ACC112 (cell line): ENCODE measurements at regions not wholly inside any gene's neighbourhood (a gene's known extent, or its start where the extent isn't known, plus 50 kb on each side); places are given as distances from the start of the nearest gene placed in this dataset.

Source experiments
- H2AFZ ChIP-seq: fragments of 200-600 bp; sonication (generic); one replicate; pipeline ENCODE4 v1.6.0; 2017; ENCODE audit warnings: antibody characterized with exemption, low read length; ENCODE audit not compliant: unreplicated experiment
- H3K27ac ChIP-seq: fragments of 200-600 bp; sonication (generic); 2 replicates; pipeline ENCODE4 v1.5.1; 2014; ENCODE audit warnings: low read depth, mild to moderate bottlenecking, antibody characterized with exemption, low read length, moderate library complexity
- H3K27me3 ChIP-seq: fragments of 200-600 bp; sonication (generic); 2 replicates; pipeline ENCODE4 v1.6.1; 2014; ENCODE audit warnings: mild to moderate bottlenecking, antibody characterized with exemption, low read length, moderate library complexity, mixed read lengths; ENCODE audit not compliant: insufficient read depth
- H3K36me3 ChIP-seq: fragments of 200-600 bp; sonication (generic); 2 replicates; pipeline ENCODE4 v1.6.1; 2016; ENCODE audit warnings: mild to moderate bottlenecking, antibody characterized with exemption, low read length, moderate library complexity, mixed read lengths; ENCODE audit not compliant: insufficient read depth
- H3K4me1 ChIP-seq: fragments of 200-600 bp; sonication (generic); one replicate; pipeline ENCODE4 v1.6.1; 2016; ENCODE audit warnings: low read length, mixed read lengths; ENCODE audit not compliant: insufficient read depth, unreplicated experiment, control insufficient read depth
- H3K4me3 ChIP-seq: fragments of 200-600 bp; sonication (generic); 2 replicates; pipeline ENCODE4 v1.5.1; 2014; ENCODE audit warnings: mild to moderate bottlenecking, low read depth, low read length
- H3K79me2 ChIP-seq: fragments of 200-600 bp; sonication (generic); one replicate; pipeline ENCODE4 v1.6.0; 2016; ENCODE audit warnings: low read length; ENCODE audit not compliant: control insufficient read depth, unreplicated experiment, insufficient read depth

- Histone ChIP-seq H3K4me3 (no peak overlapping the region), H3K4me1 (no peaks in the 10 kb centered on the region), H3K27ac (no peak overlapping the region), H3K36me3 (no peaks in the 10 kb centered on the region), H2AFZ (no peak overlapping the region), H3K79me2 (no peaks in the 10 kb centered on the region), H3K27me3 (no peaks in the 10 kb centered on the region)
Observed at GRCh38 chr14:98773814-98774213, 498.2 kb downstream of the BCL11B start.

GRCh38 chr14:98775892-98776291 lies 496.1 kb downstream of the BCL11B start:
- no peak overlapping the region for H2AFZ ChIP-seq
- H3K79me2 ChIP-seq = no peaks in the 10 kb centered on the region
- no peaks in the 10 kb centered on the region for H3K36me3 ChIP-seq
- H3K27me3 ChIP-seq = no peaks in the 10 kb centered on the region
- H3K27ac ChIP-seq = no peak overlapping the region
- no peak overlapping the region for H3K4me3 ChIP-seq
- H3K4me1 ChIP-seq = no peaks in the 10 kb centered on the region

- Histone ChIP-seq H3K4me3 (no peak overlapping the region), H3K4me1 (no peaks in the 10 kb centered on the region), H3K27me3 (no peaks in the 10 kb centered on the region), H2AFZ (no peak overlapping the region), H3K27ac (no peak overlapping the region), H3K79me2 (no peaks in the 10 kb centered on the region), H3K36me3 (no peaks in the 10 kb centered on the region)
Observed at GRCh38 chr14:98782062-98782461, 489.9 kb downstream of the BCL11B start.

- no peaks in the 10 kb centered on the region for H3K4me1 ChIP-seq
- H2AFZ ChIP-seq = no peak overlapping the region
- H3K36me3 ChIP-seq = no peaks in the 10 kb centered on the region
- no peaks in the 10 kb centered on the region for H3K79me2 ChIP-seq
- H3K27ac ChIP-seq = no peak overlapping the region
- H3K4me3 ChIP-seq = no peak overlapping the region
- no peaks in the 10 kb centered on the region for H3K27me3 ChIP-seq
Observed at GRCh38 chr14:98785578-98785977, 486.4 kb downstream of the BCL11B start.

- Histone ChIP-seq H3K27me3 (no peaks in the 10 kb centered on the region), H3K27ac (no peak overlapping the region), H3K36me3 (no peaks in the 10 kb centered on the region), H3K79me2 (no peaks in the 10 kb centered on the region), H3K4me3 (no peak overlapping the region), H3K4me1 (no peaks in the 10 kb centered on the region), H2AFZ (no peak overlapping the region)
Observed at GRCh38 chr14:98786456-98786855, 485.5 kb downstream of the BCL11B start.

- no peaks in the 10 kb centered on the region for H3K27me3 ChIP-seq
- H2AFZ ChIP-seq = no peak overlapping the region
- H3K36me3 ChIP-seq = no peaks in the 10 kb centered on the region
- H3K79me2 ChIP-seq = no peaks in the 10 kb centered on the region
- H3K4me3 ChIP-seq = no peak overlapping the region
- no peaks in the 10 kb centered on the region for H3K4me1 ChIP-seq
- no peak overlapping the region for H3K27ac ChIP-seq
Observed at GRCh38 chr14:98791661-98792060, 480.3 kb downstream of the BCL11B start.

GRCh38 chr14:98792171-98792570 lies 479.8 kb downstream of the BCL11B start:
- H3K4me1 ChIP-seq = no peaks in the 10 kb centered on the region
- H3K4me3 ChIP-seq = no peak overlapping the region
- no peaks in the 10 kb centered on the region for H3K79me2 ChIP-seq
- no peak overlapping the region for H2AFZ ChIP-seq
- no peaks in the 10 kb centered on the region for H3K27me3 ChIP-seq
- no peak overlapping the region for H3K27ac ChIP-seq
- H3K36me3 ChIP-seq = no peaks in the 10 kb centered on the region

GRCh38 chr14:98798099-98798498 lies 473.9 kb downstream of the BCL11B start:
- Histone ChIP-seq H3K79me2 (no peaks in the 10 kb centered on the region), H3K27ac (no peak overlapping the region), H2AFZ (no peak overlapping the region)

GRCh38 chr14:98799891-98800290 lies 472.1 kb downstream of the BCL11B start:
- H2AFZ ChIP-seq = no peak overlapping the region
- H3K27ac ChIP-seq = no peak overlapping the region

More at GRCh38 chr14:98798099-98798498, 473.9 kb downstream of the BCL11B start:
- Histone ChIP-seq H3K36me3 (no peaks in the 10 kb centered on the region), H3K27me3 (no peaks in the 10 kb centered on the region), H3K4me3 (no peak overlapping the region), H3K4me1 (no peaks in the 10 kb centered on the region)

GRCh38 chr14:98802044-98802443 lies 470.0 kb downstream of the BCL11B start:
- Histone ChIP-seq H2AFZ (no peak overlapping the region), H3K36me3 (no peaks in the 10 kb centered on the region), H3K79me2 (no peaks in the 10 kb centered on the region), H3K27me3 (no peaks in the 10 kb centered on the region), H3K4me3 (no peak overlapping the region), H3K27ac (no peak overlapping the region), H3K4me1 (no peaks in the 10 kb centered on the region)

More at GRCh38 chr14:98799891-98800290, 472.1 kb downstream of the BCL11B start:
- Histone ChIP-seq H3K4me1 (no peaks in the 10 kb centered on the region), H3K79me2 (no peaks in the 10 kb centered on the region), H3K4me3 (no peak overlapping the region), H3K27me3 (no peaks in the 10 kb centered on the region), H3K36me3 (no peaks in the 10 kb centered on the region)

- H2AFZ ChIP-seq = no peak overlapping the region
- H3K4me1 ChIP-seq = no peaks in the 10 kb centered on the region
- H3K27me3 ChIP-seq = no peaks in the 10 kb centered on the region
- H3K4me3 ChIP-seq = no peak overlapping the region
- H3K79me2 ChIP-seq = no peaks in the 10 kb centered on the region
- H3K27ac ChIP-seq = no peak overlapping the region
- H3K36me3 ChIP-seq = no peaks in the 10 kb centered on the region
Observed at GRCh38 chr14:98803196-98803595, 468.8 kb downstream of the BCL11B start.
